Mucosa of rectum (tissue), 2 donors: ENCODE measurements at regions not wholly inside any gene's neighbourhood (a gene's known extent, or its start where the extent isn't known, plus 50 kb on each side); places are given as distances from the start of the nearest gene placed in this dataset.

Source experiments
- H3K27ac ChIP-seq, 2 donors: one replicate each; pipeline ENCODE4 v1.7.0; 2013; ENCODE audit warnings: inconsistent platforms in 2 of 2, low read depth in 2 of 2, low read length in 2 of 2
- H3K27me3 ChIP-seq, 2 donors: one replicate each; pipeline ENCODE4 v1.7.0; 2013; ENCODE audit warnings: low read length in 2 of 2; ENCODE audit not compliant: control insufficient read depth in 2 of 2, insufficient read depth in 2 of 2
- H3K36me3 ChIP-seq, 2 donors: one replicate each; pipeline ENCODE4 v1.7.0; 2013; ENCODE audit warnings: low read length in 2 of 2; ENCODE audit not compliant: control insufficient read depth in 2 of 2, insufficient read depth in 2 of 2
- H3K4me1 ChIP-seq, 2 donors: one replicate each; pipeline ENCODE4 v1.7.0; 2013; ENCODE audit warnings: low read length in 2 of 2, mild to moderate bottlenecking in 1 of 2; ENCODE audit not compliant: control insufficient read depth in 2 of 2, insufficient read depth in 2 of 2
- H3K4me3 ChIP-seq, 2 donors: one replicate each; pipeline ENCODE4 v1.7.0; 2013; ENCODE audit warnings: low read length in 2 of 2
- H3K9ac ChIP-seq, 2 donors: one replicate each; pipeline ENCODE4 v1.7.0; 2013; ENCODE audit warnings: low read length in 2 of 2, low read depth in 1 of 2, mild to moderate bottlenecking in 1 of 2
- H3K9me3 ChIP-seq, 2 donors: one replicate each; pipeline ENCODE4 v1.7.0; 2013; ENCODE audit warnings: low read length in 2 of 2; ENCODE audit not compliant: control insufficient read depth in 2 of 2
- donor health status: healthy.
- donor health status: Normal muscosa, but diverticular disease.

GRCh38 chr12:115500872-115501271 lies 776.6 kb downstream of the MED13L start:
- Histone ChIP-seq H3K27ac (no peak overlapping the region), H3K9ac (no peak overlapping the region), H3K4me3 (no peak overlapping the region), H3K27me3 (no peaks in the 10 kb centered on the region), H3K4me1 (no peaks in the 10 kb centered on the region), H3K36me3 (no peaks in the 10 kb centered on the region), H3K9me3 (no peaks in the 10 kb centered on the region)

DNA sequence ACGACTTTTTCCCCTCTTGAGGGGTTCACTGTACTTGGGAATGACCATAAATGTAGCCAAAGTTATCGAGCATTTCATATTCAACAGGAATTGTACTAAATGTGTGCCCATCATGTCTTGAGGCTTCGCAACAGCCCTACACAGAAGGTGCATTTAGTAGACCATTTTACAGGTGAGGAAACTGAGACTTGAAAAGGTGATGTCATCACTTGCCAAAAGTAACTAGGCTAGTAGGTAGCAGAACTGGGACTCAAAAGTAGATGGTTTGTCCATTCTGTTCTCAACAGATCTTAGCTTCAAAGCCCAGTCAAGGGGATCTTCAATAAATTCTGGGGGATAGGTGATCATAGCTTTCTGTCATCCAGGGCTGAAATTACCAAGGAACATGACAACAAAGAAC lies 782.2 kb downstream of the MED13L start:
- no peaks in the 10 kb centered on the region for H3K9me3 ChIP-seq
- no peaks in the 10 kb centered on the region for H3K27me3 ChIP-seq
- no peak overlapping the region for H3K4me3 ChIP-seq
- H3K36me3 ChIP-seq, result no peaks in the 10 kb centered on the region
- no peak overlapping the region for H3K9ac ChIP-seq
- no peaks in the 10 kb centered on the region for H3K4me1 ChIP-seq
- H3K27ac ChIP-seq, result no peak overlapping the region

GRCh38 chr12:115492553-115492952 lies 784.9 kb downstream of the MED13L start:
- no peak overlapping the region for H3K4me3 ChIP-seq
- H3K4me1 ChIP-seq, result no peaks in the 10 kb centered on the region
- H3K27ac ChIP-seq, result no peak overlapping the region
- no peaks in the 10 kb centered on the region for H3K27me3 ChIP-seq
- no peaks in the 10 kb centered on the region for H3K36me3 ChIP-seq
- no peaks in the 10 kb centered on the region for H3K9me3 ChIP-seq
- H3K9ac ChIP-seq, result no peak overlapping the region

DNA sequence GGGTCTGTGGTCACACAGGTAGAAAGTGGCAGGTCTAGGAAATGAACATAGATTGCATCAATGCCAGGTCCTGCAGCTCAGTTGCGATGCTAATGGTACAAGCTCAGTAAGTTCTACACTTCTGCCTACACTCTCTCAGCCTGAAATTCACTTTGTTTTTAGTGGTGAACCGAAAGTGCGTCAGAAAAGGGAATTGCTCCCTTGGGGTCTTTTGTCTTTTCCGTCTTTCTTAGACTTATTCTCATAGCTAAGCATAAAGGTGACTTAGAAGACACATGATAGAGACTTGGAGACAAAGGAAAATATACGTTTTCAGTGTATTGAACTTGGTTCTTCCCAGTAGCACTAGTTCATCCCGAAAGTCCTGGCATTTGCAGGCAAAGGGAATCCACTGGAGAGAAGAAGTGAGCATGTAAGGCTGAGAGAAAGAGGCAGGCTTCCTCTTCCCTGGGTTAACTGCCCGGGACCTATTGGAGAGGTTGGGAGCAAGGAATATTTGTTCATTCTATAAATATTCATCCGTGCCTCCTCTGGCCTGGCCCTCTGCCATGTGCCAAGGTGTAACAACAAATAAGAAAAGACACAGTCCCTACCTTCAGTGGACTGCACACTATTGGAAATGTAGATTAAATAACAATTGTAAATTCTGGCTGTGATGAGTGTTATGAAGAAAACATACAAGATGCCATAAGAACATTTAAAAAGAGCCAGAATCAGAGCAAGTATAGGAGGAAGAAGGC lies 785.8 kb downstream of the MED13L start:
- Histone ChIP-seq H3K4me3 (no peak overlapping the region), H3K4me1 (no peaks in the 10 kb centered on the region), H3K27me3 (no peaks in the 10 kb centered on the region), H3K27ac (no peak overlapping the region), H3K9me3 (no peaks in the 10 kb centered on the region), H3K9ac (no peak overlapping the region), H3K36me3 (no peaks in the 10 kb centered on the region)

DNA sequence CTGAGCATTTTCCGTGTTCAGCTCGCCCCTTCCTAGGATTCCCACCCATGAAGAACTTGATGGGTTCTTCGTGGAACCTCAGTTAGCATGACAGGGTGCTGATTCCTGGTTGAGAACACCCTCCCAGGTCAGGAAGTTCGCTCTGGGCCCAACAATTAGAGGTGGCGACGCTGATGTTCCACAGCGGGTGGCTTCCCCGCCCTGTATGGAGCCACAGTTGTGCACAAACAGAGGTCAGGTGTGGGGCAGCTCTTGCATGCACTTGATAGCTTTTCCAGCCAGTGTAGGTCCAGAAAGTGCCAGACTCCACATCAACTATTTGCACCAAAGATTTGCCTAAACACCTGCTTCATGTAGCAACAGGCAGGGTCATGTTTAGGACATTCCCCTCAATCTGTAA lies 788.2 kb downstream of the MED13L start:
- Histone ChIP-seq H3K4me1 (no peaks in the 10 kb centered on the region), H3K27me3 (no peaks in the 10 kb centered on the region), H3K4me3 (no peak overlapping the region), H3K27ac (no peak overlapping the region), H3K36me3 (no peaks in the 10 kb centered on the region), H3K9me3 (no peaks in the 10 kb centered on the region), H3K9ac (no peak overlapping the region)

DNA sequence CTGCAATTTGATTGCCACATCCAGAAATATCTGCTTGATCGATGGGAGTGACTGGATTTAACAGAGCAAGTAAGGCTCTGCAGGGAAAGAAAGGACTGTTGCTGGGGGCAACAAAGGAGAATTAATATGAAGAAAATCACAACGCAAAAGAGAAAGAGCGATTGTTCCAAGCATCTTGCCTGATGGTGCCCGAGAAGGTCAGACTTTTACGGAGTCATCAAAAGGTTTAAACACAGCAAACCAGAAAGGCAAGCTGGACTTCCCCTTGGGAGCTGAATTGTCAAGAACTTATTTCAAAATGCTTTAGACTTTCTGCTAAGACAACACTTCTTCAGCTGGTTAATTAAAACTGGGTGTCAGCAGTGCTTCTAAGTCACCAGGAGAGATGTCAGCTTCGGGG lies 791.5 kb downstream of the MED13L start:
- H3K9ac ChIP-seq, result no peak overlapping the region
- no peaks in the 10 kb centered on the region for H3K27me3 ChIP-seq
- H3K27ac ChIP-seq, result no peak overlapping the region
- H3K36me3 ChIP-seq, result no peaks in the 10 kb centered on the region
- no peaks in the 10 kb centered on the region for H3K4me1 ChIP-seq
- no peak overlapping the region for H3K4me3 ChIP-seq
- no peaks in the 10 kb centered on the region for H3K9me3 ChIP-seq

- Histone ChIP-seq H3K4me3 (no peak overlapping the region), H3K9ac (no peak overlapping the region), H3K36me3 (no peaks in the 10 kb centered on the region), H3K4me1 (no peaks in the 10 kb centered on the region), H3K9me3 (no peaks in the 10 kb centered on the region), H3K27me3 (no peaks in the 10 kb centered on the region), H3K27ac (no peak overlapping the region)
Observed at GRCh38 chr12:115485503-115485902, 792.0 kb downstream of the MED13L start.

- Histone ChIP-seq H3K9ac (no peak overlapping the region), H3K4me3 (no peak overlapping the region), H3K27ac (no peak overlapping the region), H3K9me3 (no peaks in the 10 kb centered on the region), H3K36me3 (no peaks in the 10 kb centered on the region), H3K27me3 (no peaks in the 10 kb centered on the region), H3K4me1 (no peaks in the 10 kb centered on the region)
Observed at GRCh38 chr12:115482943-115483342, 794.5 kb downstream of the MED13L start.

GRCh38 chr12:115481141-115481540 lies 796.4 kb downstream of the MED13L start:
- H3K9me3 ChIP-seq, result no peaks in the 10 kb centered on the region
- no peaks in the 10 kb centered on the region for H3K4me1 ChIP-seq
- H3K27me3 ChIP-seq, result no peaks in the 10 kb centered on the region
- no peak overlapping the region for H3K27ac ChIP-seq
- H3K4me3 ChIP-seq, result no peak overlapping the region
- no peaks in the 10 kb centered on the region for H3K36me3 ChIP-seq
- H3K9ac ChIP-seq, result no peak overlapping the region

- Histone ChIP-seq H3K4me1 (peaks cover 0 to 3% of the 10 kb centered on the region in 2 donors), H3K27me3 (no peaks in the 10 kb centered on the region), H3K27ac (no peak overlapping the region), H3K36me3 (no peaks in the 10 kb centered on the region), H3K9me3 (no peaks in the 10 kb centered on the region), H3K9ac (no peak overlapping the region), H3K4me3 (no peak overlapping the region)
Observed at GRCh38 chr12:115478505-115478904, 794.5 kb upstream of the TBX3 start.
